CD14-positive monocyte (primary cell): ENCODE measurements at regions not wholly inside any gene's neighbourhood (a gene's known extent, or its start where the extent isn't known, plus 50 kb on each side); places are given as distances from the start of the nearest gene placed in this dataset.
A peak's percentile ranks its signal among the peaks of the same experiment; 100 is the strongest.

Experiments used
- DNase-seq, 3 donors: peaks; one replicate each; pipeline ENCODE4 v3.0.0-alpha.2; 2011 to 2022
- H2AFZ ChIP-seq: 2 replicates; pipeline ENCODE4 v1.6.0; 2012; ENCODE audit warnings: mild to moderate bottlenecking, low read depth, low read length, inconsistent platforms; ENCODE audit not compliant: insufficient read depth, poor library complexity, severe bottlenecking
- H3K27ac ChIP-seq, 2 donors: 1 replicate in 1 of 2; 2 replicates in 1 of 2; pipeline ENCODE4 v1.5.1; 2012 to 2013; ENCODE audit warnings: low read length in 2 of 2, control low read depth in 1 of 2, inconsistent platforms in 1 of 2, low read depth in 1 of 2, mild to moderate bottlenecking in 1 of 2
- H3K27me3 ChIP-seq, 2 donors: one replicate each; pipeline versions ENCODE4 v1.6.0 to v1.6.1; 2011 to 2013; ENCODE audit warnings: low read length in 2 of 2; ENCODE audit not compliant: control insufficient read depth in 2 of 2, insufficient read depth in 2 of 2
- H3K36me3 ChIP-seq, 2 donors: replicated peaks in 1 of 2; 1 replicate in 1 of 2; 2 replicates in 1 of 2; pipeline versions ENCODE4 v1.5.1 to v1.6.1; 2012 to 2013; ENCODE audit warnings: low read length in 2 of 2, control low read depth in 1 of 2, inconsistent platforms in 1 of 2, mild to moderate bottlenecking in 1 of 2; ENCODE audit not compliant: insufficient read depth in 2 of 2, control insufficient read depth in 1 of 2
- H3K4me1 ChIP-seq, 2 donors: 1 replicate in 1 of 2; 2 replicates in 1 of 2; pipeline versions ENCODE4 v1.5.1 to v1.6.1; 2012 to 2013; ENCODE audit warnings: low read length in 2 of 2, control low read depth in 1 of 2, inconsistent platforms in 1 of 2, mild to moderate bottlenecking in 1 of 2, moderate library complexity in 1 of 2; ENCODE audit not compliant: insufficient read depth in 2 of 2, control insufficient read depth in 1 of 2
- H3K4me2 ChIP-seq: replicated peaks from 2 replicates; pipeline ENCODE3; 2012; ENCODE audit warnings: low read length, moderate library complexity, mild to moderate bottlenecking; ENCODE audit not compliant: poor library complexity, severe bottlenecking; ENCODE audit errors: extremely low read depth
- H3K4me3 ChIP-seq, 3 experiments: fragments of 200-600 bp in 1 of 3; sonication (generic) in 1 of 3; replicated peaks in 1 of 3; 1 replicate in 2 of 3; 2 replicates in 1 of 3; pipeline ENCODE4 v1.5.1; 2011 to 2013; ENCODE audit warnings: low read length in 3 of 3, mild to moderate bottlenecking in 3 of 3, control low read depth in 2 of 3, low read depth in 2 of 3, inconsistent platforms in 1 of 3, moderate library complexity in 1 of 3
- H3K79me2 ChIP-seq: 2 replicates; pipeline ENCODE4 v1.6.0; 2012; ENCODE audit warnings: mild to moderate bottlenecking, control low read depth, inconsistent platforms, low read length, moderate library complexity; ENCODE audit not compliant: insufficient read depth
- H3K9ac ChIP-seq: 2 replicates; pipeline ENCODE4 v1.6.0; 2017; ENCODE audit warnings: low read length, mild to moderate bottlenecking; ENCODE audit not compliant: insufficient read depth, poor library complexity, severe bottlenecking
- H3K9me3 ChIP-seq, 2 donors: replicated peaks in 1 of 2; 1 replicate in 1 of 2; 2 replicates in 1 of 2; pipeline versions ENCODE4 v1.5.1 to v1.6.1; 2012 to 2013; ENCODE audit warnings: low read length in 2 of 2, control low read depth in 1 of 2; ENCODE audit not compliant: control insufficient read depth in 1 of 2, insufficient read depth in 1 of 2
- H4K20me1 ChIP-seq: 2 replicates; pipeline ENCODE4 v1.6.0; 2012; ENCODE audit warnings: mild to moderate bottlenecking, low read length, control low read depth, moderate library complexity; ENCODE audit not compliant: insufficient read depth
- H3K27ac Mint-ChIP-seq, 7 donors: one replicate each; pipeline ENCODE4 v1.8.0; 2020; ENCODE audit warnings: mild to moderate bottlenecking in 7 of 7, mixed read lengths in 7 of 7, moderate library complexity in 6 of 7, inconsistent platforms in 2 of 7
- H3K27me3 Mint-ChIP-seq, 3 donors: one replicate each; pipeline ENCODE4 v1.8.0; 2021 to 2022; ENCODE audit warnings: low read depth in 3 of 3, mild to moderate bottlenecking in 3 of 3, mixed read lengths in 3 of 3, moderate library complexity in 3 of 3, inconsistent platforms in 1 of 3
- H3K36me3 Mint-ChIP-seq, 2 donors: one replicate each; pipeline ENCODE4 v1.8.0; 2020; ENCODE audit warnings: mixed read lengths in 2 of 2, inconsistent platforms in 1 of 2, mild to moderate bottlenecking in 1 of 2
- H3K4me1 Mint-ChIP-seq: one replicate; pipeline ENCODE4 v1.8.0; 2020; ENCODE audit warnings: mild to moderate bottlenecking, mixed read lengths
- H3K4me3 Mint-ChIP-seq, 2 donors: one replicate each; pipeline ENCODE4 v1.8.0; 2020; ENCODE audit warnings: mild to moderate bottlenecking in 2 of 2, mixed read lengths in 2 of 2, moderate library complexity in 1 of 2
- H3K9me3 Mint-ChIP-seq, 7 donors: one replicate each; pipeline ENCODE4 v1.8.0; 2020 to 2022; ENCODE audit warnings: mixed read lengths in 7 of 7, mild to moderate bottlenecking in 6 of 7, moderate library complexity in 6 of 7, inconsistent platforms in 2 of 7
- WGBS: methylation state at CpG from one replicate; pipeline ENCODE4 v1.1.5; 2013; ENCODE audit warnings: missing lambda C conversion rate; ENCODE audit not compliant: insufficient coverage; 5-methylcytosine and 5-hydroxymethylcytosine counted together
- intact Hi-C, 2 donors: fragments of 100-400 bp; cut with micrococcal nuclease; formaldehyde crosslinking; loops; one replicate each; pipeline versions ENCODE4 v1.15.0 to v1.15.1; 2023
- TF ChIP-seq, protein P1 (sequence below): fragments of 200-600 bp; IDR thresholded peaks from one replicate; pipeline ENCODE4 v1.8.0; 2022; ENCODE audit warnings: antibody characterized with exemption, mild to moderate bottlenecking

- Mint-ChIP-seq H3K4me3 (no peak overlapping the region), H3K27ac (no peak overlapping the region), H3K27me3 (peaks cover 1 to 4% (median 4%) of the 10 kb centered on the region in 3 donors), H3K4me1 (no peaks in the 10 kb centered on the region), H3K9me3 (peaks cover 0 to 6% (median 0%) of the 10 kb centered on the region in 7 donors), H3K36me3 (no peaks in the 10 kb centered on the region)
- Histone ChIP-seq H3K36me3 (no peaks in the 10 kb centered on the region), H3K79me2 (no peaks in the 10 kb centered on the region), H3K27me3 (no peaks in the 10 kb centered on the region), H3K9ac (no peak overlapping the region), H3K9me3 (peaks cover 0 to 3% of the 10 kb centered on the region in 2 donors), H2AFZ (no peak overlapping the region), H3K4me1 (no peaks in the 10 kb centered on the region), H4K20me1 (no peaks in the 10 kb centered on the region), H3K4me3 (no peak overlapping the region), H3K4me2 (no peak overlapping the region), H3K27ac (no peak overlapping the region)
- no peak for DNase-seq
- WGBS = 100% methylated on average over 2 of the region's 4 CpGs
- TF ChIP-seq, protein P1, sequence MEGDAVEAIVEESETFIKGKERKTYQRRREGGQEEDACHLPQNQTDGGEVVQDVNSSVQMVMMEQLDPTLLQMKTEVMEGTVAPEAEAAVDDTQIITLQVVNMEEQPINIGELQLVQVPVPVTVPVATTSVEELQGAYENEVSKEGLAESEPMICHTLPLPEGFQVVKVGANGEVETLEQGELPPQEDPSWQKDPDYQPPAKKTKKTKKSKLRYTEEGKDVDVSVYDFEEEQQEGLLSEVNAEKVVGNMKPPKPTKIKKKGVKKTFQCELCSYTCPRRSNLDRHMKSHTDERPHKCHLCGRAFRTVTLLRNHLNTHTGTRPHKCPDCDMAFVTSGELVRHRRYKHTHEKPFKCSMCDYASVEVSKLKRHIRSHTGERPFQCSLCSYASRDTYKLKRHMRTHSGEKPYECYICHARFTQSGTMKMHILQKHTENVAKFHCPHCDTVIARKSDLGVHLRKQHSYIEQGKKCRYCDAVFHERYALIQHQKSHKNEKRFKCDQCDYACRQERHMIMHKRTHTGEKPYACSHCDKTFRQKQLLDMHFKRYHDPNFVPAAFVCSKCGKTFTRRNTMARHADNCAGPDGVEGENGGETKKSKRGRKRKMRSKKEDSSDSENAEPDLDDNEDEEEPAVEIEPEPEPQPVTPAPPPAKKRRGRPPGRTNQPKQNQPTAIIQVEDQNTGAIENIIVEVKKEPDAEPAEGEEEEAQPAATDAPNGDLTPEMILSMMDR = no peak
- intact Hi-C loops = no loop called here
Measured at GRCh38 chrX:19172741-19173140, 50.5 kb upstream of the ADGRG2 start.

DNA sequence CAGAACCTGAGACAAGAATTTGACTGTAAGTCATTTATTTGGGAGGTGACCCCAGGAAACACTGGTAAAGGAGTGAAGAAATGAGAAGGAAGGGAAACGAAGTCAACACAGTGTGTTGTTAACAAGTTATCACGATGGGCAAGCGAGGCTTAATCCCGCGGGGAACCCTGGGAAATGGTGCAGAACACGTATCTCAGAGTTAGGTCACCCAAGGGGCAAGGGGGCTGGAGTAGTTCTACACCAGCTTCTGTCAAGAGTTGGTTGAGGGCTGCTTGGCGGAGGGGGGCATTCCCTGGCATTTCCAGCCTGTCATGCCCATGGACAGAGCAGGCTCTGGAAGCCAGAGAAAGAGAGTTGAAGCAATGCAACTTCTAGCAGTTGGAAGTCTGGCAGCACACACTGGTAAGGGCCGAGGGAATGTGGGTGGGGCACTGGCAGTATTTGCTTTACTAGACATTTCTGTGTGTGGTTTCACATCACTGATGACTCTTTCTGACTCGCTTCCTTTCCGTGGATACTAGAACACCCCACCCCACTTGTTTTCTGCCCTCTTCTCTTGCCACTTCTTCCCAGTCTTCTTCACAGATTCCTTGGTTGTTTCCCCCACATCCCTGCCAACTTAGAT, 52.2 kb upstream of the ADGRG2 start:
- Histone ChIP-seq H3K27me3 (no peaks in the 10 kb centered on the region), H3K4me3 (no peak overlapping the region), H3K36me3 (no peaks in the 10 kb centered on the region), H4K20me1 (no peaks in the 10 kb centered on the region), H3K79me2 (no peaks in the 10 kb centered on the region), H3K9me3 (no peaks in the 10 kb centered on the region), H3K9ac (no peak overlapping the region), H3K4me1 (no peaks in the 10 kb centered on the region), H3K4me2 (no peak overlapping the region), H2AFZ (no peak overlapping the region), H3K27ac (no peak overlapping the region)
- H3K4me1 Mint-ChIP-seq = no peaks in the 10 kb centered on the region
- H3K36me3 Mint-ChIP-seq = no peaks in the 10 kb centered on the region
- peaks cover 0 to 3% (median 0%) of the 10 kb centered on the region in 7 donors for H3K9me3 Mint-ChIP-seq
- 60% methylated on average over 1 of the region's 10 CpGs for WGBS
- H3K27ac Mint-ChIP-seq = no peak overlapping the region
- TF ChIP-seq, protein P1 = no peak
- H3K27me3 Mint-ChIP-seq = peaks cover 1 to 4% (median 4%) of the 10 kb centered on the region in 3 donors
- DNase-seq = no peak
- intact Hi-C loops = no loop called here
- peak overlapping the region in 1 of 2 donors; percentile 39 for H3K4me3 Mint-ChIP-seq
